HEK293 (cell line): ENCODE measurements at regions not wholly inside any gene's neighbourhood (a gene's known extent, or its start where the extent isn't known, plus 50 kb on each side); places are given as distances from the start of the nearest gene placed in this dataset.

Source experiments
- CTCF ChIA-PET: fragments of 350-600 bp; formaldehyde crosslinking; extraction: SDS; loops from one replicate; lab custom pipeline; 2021; ENCODE audit warnings: antibody characterized with exemption; lab: Yijun Ruan, JAX
- POLR2A ChIA-PET: fragments of 300-600 bp; formaldehyde crosslinking; extraction: SDS; loops from one replicate; lab custom pipeline; 2020; ENCODE audit warnings: antibody characterized with exemption, inconsistent platforms; lab: Yijun Ruan, JAX
- H3K27ac ChIP-seq: fragments of 200-500 bp; sonication (Bioruptor generic); 2 replicates; pipeline ENCODE4 v1.5.1; 2014; ENCODE audit warnings: low read depth, low read length, control low read depth, inconsistent platforms; ENCODE audit errors: extremely low read depth
- H3K36me3 ChIP-seq, 2 experiments: fragments of 200-500 bp in 1 of 2; sonication (Bioruptor generic) in 1 of 2; 1 replicate in 1 of 2; 2 replicates in 1 of 2; pipeline ENCODE4 v1.5.1; 2014 to 2017; ENCODE audit warnings: inconsistent platforms in 2 of 2, low read length in 2 of 2; ENCODE audit not compliant: control insufficient read depth in 2 of 2, insufficient read depth in 1 of 2
- H3K4me1 ChIP-seq: fragments of 200-500 bp; sonication (Bioruptor generic); 2 replicates; pipeline ENCODE4 v1.5.1; 2014; ENCODE audit warnings: mild to moderate bottlenecking, low read length, inconsistent platforms; ENCODE audit not compliant: control insufficient read depth, insufficient read depth
- H3K4me3 ChIP-seq: 2 replicates; pipeline ENCODE4 v1.5.1; 2011; ENCODE audit warnings: low read depth, mild to moderate bottlenecking, control low read depth, low read length, moderate library complexity
- H3K9me3 ChIP-seq: fragments of 200-500 bp; sonication (Bioruptor generic); 2 replicates; pipeline ENCODE4 v1.5.1; 2014; ENCODE audit warnings: low read depth, low read length, inconsistent platforms; ENCODE audit not compliant: control insufficient read depth, insufficient read depth
- BCL11B ChIP-seq: fragments of 450-650 bp; formaldehyde crosslinking; IDR thresholded peaks from 2 replicates; pipeline ENCODE4 v1.5.1; 2016; ENCODE audit warnings: low read depth, missing biosample characterization, missing genetic modification characterization
- KLF10 ChIP-seq: fragments of 450-650 bp; IDR thresholded peaks from 2 replicates; pipeline ENCODE4 v1.5.1; 2018; ENCODE audit warnings: missing biosample characterization, mild to moderate bottlenecking, missing genetic modification characterization
- KLF7 ChIP-seq: fragments of 450-650 bp; formaldehyde crosslinking; IDR thresholded peaks from 2 replicates; pipeline ENCODE4 v1.5.1; 2016; ENCODE audit warnings: missing biosample characterization, missing genetic modification characterization, borderline replicate concordance
- KLF9 ChIP-seq: fragments of 450-650 bp; formaldehyde crosslinking; IDR thresholded peaks from 2 replicates; pipeline ENCODE4 v1.5.1; 2016; ENCODE audit warnings: missing biosample characterization, missing genetic modification characterization, low read depth
- YY1 ChIP-seq: fragments of 450-650 bp; formaldehyde crosslinking; IDR thresholded peaks from 2 replicates; pipeline ENCODE4 v1.5.1; 2018; ENCODE audit warnings: missing biosample characterization, missing genetic modification characterization
- ZFP37 ChIP-seq: fragments of 450-650 bp; formaldehyde crosslinking; IDR thresholded peaks from 2 replicates; pipeline ENCODE4 v1.5.1; 2016; ENCODE audit warnings: missing biosample characterization, missing genetic modification characterization
- ZFP41 ChIP-seq: fragments of 450-650 bp; formaldehyde crosslinking; IDR thresholded peaks from 2 replicates; pipeline ENCODE4 v1.5.1; 2016; ENCODE audit warnings: missing biosample characterization, missing genetic modification characterization, borderline replicate concordance
- ZFP69B ChIP-seq: fragments of 450-650 bp; formaldehyde crosslinking; IDR thresholded peaks from 2 replicates; pipeline ENCODE4 v1.5.1; 2016; ENCODE audit warnings: missing biosample characterization, missing genetic modification characterization
- ZNF184 ChIP-seq: fragments of 450-650 bp; IDR thresholded peaks from 2 replicates; pipeline ENCODE4 v1.5.1; 2018; ENCODE audit warnings: missing biosample characterization, mild to moderate bottlenecking, missing genetic modification characterization
- ZNF202 ChIP-seq: fragments of 450-650 bp; formaldehyde crosslinking; IDR thresholded peaks from 2 replicates; pipeline ENCODE4 v1.5.1; 2016; ENCODE audit warnings: missing biosample characterization, missing genetic modification characterization, borderline replicate concordance
- ZNF302 ChIP-seq: fragments of 450-650 bp; formaldehyde crosslinking; IDR thresholded peaks from 2 replicates; pipeline ENCODE4 v1.5.1; 2016; ENCODE audit warnings: missing biosample characterization, missing genetic modification characterization, low read depth
- ZNF426 ChIP-seq: fragments of 450-650 bp; formaldehyde crosslinking; IDR thresholded peaks from 2 replicates; pipeline ENCODE4 v1.5.1; 2017; ENCODE audit warnings: missing biosample characterization, missing genetic modification characterization, mild to moderate bottlenecking, inconsistent platforms, moderate library complexity
- ZNF514 ChIP-seq: fragments of 450-650 bp; formaldehyde crosslinking; IDR thresholded peaks from 2 replicates; pipeline ENCODE4 v1.5.1; 2016; ENCODE audit warnings: missing biosample characterization, missing genetic modification characterization
- ZNF548 ChIP-seq: fragments of 450-650 bp; formaldehyde crosslinking; IDR thresholded peaks from 2 replicates; pipeline ENCODE4 v1.5.1; 2016; ENCODE audit warnings: missing biosample characterization, missing genetic modification characterization
- ZNF621 ChIP-seq: fragments of 450-650 bp; formaldehyde crosslinking; IDR thresholded peaks from 2 replicates; pipeline ENCODE4 v1.5.1; 2017; ENCODE audit warnings: missing biosample characterization, missing genetic modification characterization
- ZNF747 ChIP-seq: fragments of 450-650 bp; formaldehyde crosslinking; IDR thresholded peaks from 2 replicates; pipeline ENCODE4 v1.5.1; 2016; ENCODE audit warnings: missing biosample characterization, missing genetic modification characterization
- ZNF837 ChIP-seq: fragments of 450-650 bp; formaldehyde crosslinking; IDR thresholded peaks from 2 replicates; pipeline ENCODE4 v1.5.1; 2016; ENCODE audit warnings: missing biosample characterization, missing genetic modification characterization
- ZSCAN23 ChIP-seq: fragments of 450-650 bp; formaldehyde crosslinking; IDR thresholded peaks from 2 replicates; pipeline ENCODE4 v1.5.1; 2016; ENCODE audit warnings: missing biosample characterization, missing genetic modification characterization
- ZXDB ChIP-seq: fragments of 450-650 bp; formaldehyde crosslinking; IDR thresholded peaks from 2 replicates; pipeline ENCODE4 v1.5.1; 2016; ENCODE audit warnings: missing biosample characterization, missing genetic modification characterization
- TF ChIP-seq, protein P1 (sequence below): fragments of 450-650 bp; formaldehyde crosslinking; IDR thresholded peaks from 2 replicates; pipeline ENCODE4 v1.5.1; 2016; ENCODE audit warnings: missing biosample characterization, missing genetic modification characterization
- TF ChIP-seq, protein P2 (sequence below): fragments of 450-650 bp; formaldehyde crosslinking; IDR thresholded peaks from 2 replicates; pipeline ENCODE4 v1.5.1; 2016; ENCODE audit warnings: missing biosample characterization, missing genetic modification characterization
- TF ChIP-seq, protein P3 (sequence below): fragments of 450-650 bp; formaldehyde crosslinking; optimal IDR thresholded peaks from 2 replicates; pipeline ENCODE3; 2016; ENCODE audit warnings: missing biosample characterization, mild to moderate bottlenecking, missing genetic modification characterization
- TF ChIP-seq, protein P4 (sequence below): fragments of 450-650 bp; formaldehyde crosslinking; IDR thresholded peaks from 2 replicates; pipeline ENCODE4 v1.5.1; 2017; ENCODE audit warnings: missing biosample characterization, missing genetic modification characterization
- TF ChIP-seq, protein P5 (sequence below): fragments of 450-650 bp; formaldehyde crosslinking; IDR thresholded peaks from 2 replicates; pipeline ENCODE4 v1.5.1; 2016; ENCODE audit warnings: missing biosample characterization, missing genetic modification characterization
- TF ChIP-seq, protein P6 (sequence below): fragments of 450-650 bp; formaldehyde crosslinking; IDR thresholded peaks from 2 replicates; pipeline ENCODE4 v1.5.1; 2016; ENCODE audit warnings: missing biosample characterization, missing genetic modification characterization

DNA sequence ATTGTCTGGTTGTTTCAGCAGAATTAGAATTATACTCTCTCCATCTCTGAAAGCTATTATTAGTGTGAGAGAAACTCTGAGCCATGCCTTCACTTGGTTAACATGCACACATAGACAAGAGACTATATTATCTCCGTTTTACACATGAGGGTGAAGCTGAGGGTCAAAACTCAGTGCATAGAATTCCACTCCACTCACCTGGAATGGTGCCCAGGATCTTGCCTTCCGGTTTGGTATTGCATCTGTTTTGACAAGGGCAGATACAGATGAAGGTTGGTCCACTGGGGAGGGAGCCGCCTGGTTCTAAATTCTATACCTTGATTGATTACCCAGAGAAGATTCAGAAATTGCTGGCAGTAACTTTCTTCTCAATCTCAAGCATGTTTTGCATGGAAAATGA is 149.5 kb upstream of the PELI2 start:
- H3K27ac ChIP-seq: no peak overlapping the region
- POLR2A ChIA-PET: no interaction called here

DNA sequence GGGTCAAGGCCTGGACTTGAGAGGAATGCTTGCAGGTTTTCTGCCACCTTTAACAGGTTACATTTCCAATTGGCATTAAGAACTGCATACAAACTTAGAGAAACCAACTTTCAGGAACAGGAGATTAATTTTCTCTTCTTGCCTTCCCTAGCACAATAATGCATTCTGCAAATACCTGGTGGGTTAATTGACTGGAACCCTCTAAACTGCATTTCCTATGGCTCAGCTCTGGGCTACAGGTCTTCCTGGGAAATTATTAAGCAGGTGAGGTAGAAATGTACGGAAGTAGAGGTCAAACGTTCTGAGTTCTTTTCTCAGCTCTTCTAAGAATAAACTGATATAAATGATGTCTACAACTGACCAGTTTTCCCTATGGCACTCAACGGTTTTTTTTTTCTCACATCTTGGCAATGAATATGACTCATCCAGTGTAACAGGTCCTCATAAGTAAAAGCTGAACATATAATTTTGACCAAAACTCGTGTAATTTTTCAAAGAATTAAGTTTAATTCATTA is 144.9 kb upstream of the PELI2 start:
- Histone ChIP-seq H3K4me1 (no peaks in the 10 kb centered on the region; the same call in 1 of the 2 replicates), H3K9me3 (no peaks in the 10 kb centered on the region), H3K4me3 (no peak overlapping the region), H3K36me3 (no peaks in the 10 kb centered on the region), H3K27ac (no peak overlapping the region)
- POLR2A ChIA-PET: no interaction called here
- no peak for TF ChIP-seq ZFP37 (tag by site-specific recombination)
- no peak for TF ChIP-seq ZNF548
- no peak for TF ChIP-seq ZFP41 (tag by site-specific recombination)
- TF ChIP-seq ZNF621: no peak
- no peak for TF ChIP-seq ZNF202 (tag by site-specific recombination)
- no peak for TF ChIP-seq ZFP69B (tag by site-specific recombination)
- TF ChIP-seq ZNF747 (tag by site-specific recombination): no peak
- TF ChIP-seq, protein P1, sequence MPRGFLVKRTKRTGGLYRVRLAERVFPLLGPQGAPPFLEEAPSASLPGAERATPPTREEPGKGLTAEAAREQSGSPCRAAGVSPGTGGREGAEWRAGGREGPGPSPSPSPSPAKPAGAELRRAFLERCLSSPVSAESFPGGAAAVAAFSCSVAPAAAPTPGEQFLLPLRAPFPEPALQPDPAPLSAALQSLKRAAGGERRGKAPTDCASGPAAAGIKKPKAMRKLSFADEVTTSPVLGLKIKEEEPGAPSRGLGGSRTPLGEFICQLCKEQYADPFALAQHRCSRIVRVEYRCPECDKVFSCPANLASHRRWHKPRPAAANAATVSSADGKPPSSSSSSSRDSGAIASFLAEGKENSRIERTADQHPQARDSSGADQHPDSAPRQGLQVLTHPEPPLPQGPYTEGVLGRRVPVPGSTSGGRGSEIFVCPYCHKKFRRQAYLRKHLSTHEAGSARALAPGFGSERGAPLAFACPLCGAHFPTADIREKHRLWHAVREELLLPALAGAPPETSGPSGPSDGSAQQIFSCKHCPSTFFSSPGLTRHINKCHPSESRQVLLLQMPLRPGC (tag by site-specific recombination): no peak
- TF ChIP-seq, protein P2, sequence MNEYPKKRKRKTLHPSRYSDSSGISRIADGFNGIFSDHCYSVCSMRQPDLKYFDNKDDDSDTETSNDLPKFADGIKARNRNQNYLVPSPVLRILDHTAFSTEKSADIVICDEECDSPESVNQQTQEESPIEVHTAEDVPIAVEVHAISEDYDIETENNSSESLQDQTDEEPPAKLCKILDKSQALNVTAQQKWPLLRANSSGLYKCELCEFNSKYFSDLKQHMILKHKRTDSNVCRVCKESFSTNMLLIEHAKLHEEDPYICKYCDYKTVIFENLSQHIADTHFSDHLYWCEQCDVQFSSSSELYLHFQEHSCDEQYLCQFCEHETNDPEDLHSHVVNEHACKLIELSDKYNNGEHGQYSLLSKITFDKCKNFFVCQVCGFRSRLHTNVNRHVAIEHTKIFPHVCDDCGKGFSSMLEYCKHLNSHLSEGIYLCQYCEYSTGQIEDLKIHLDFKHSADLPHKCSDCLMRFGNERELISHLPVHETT (tag by site-specific recombination): no peak
- no peak for TF ChIP-seq ZNF184 (tag by site-specific recombination)
- no peak for TF ChIP-seq BCL11B (tag by site-specific recombination)
- TF ChIP-seq KLF9 (tag by site-specific recombination): no peak
- CTCF ChIA-PET: interaction anchor here (0.6 kb wide), 1 partner anchor 440 kb away, joined by 3 read pairs; no protein-coding TSS in a partner anchor

More for the DNA sequence above, 149.5 kb upstream of the PELI2 start:
- TF ChIP-seq YY1 (tag by site-specific recombination) (no peak), ZNF302 (tag by site-specific recombination) (no peak), ZNF426 (no peak), ZSCAN23 (tag by site-specific recombination) (no peak), ZXDB (tag by site-specific recombination) (no peak), ZNF837 (tag by site-specific recombination) (no peak), KLF7 (tag by site-specific recombination) (no peak), KLF10 (tag by site-specific recombination) (no peak), ZNF514 (tag by site-specific recombination) (no peak)
- TF ChIP-seq, protein P3, sequence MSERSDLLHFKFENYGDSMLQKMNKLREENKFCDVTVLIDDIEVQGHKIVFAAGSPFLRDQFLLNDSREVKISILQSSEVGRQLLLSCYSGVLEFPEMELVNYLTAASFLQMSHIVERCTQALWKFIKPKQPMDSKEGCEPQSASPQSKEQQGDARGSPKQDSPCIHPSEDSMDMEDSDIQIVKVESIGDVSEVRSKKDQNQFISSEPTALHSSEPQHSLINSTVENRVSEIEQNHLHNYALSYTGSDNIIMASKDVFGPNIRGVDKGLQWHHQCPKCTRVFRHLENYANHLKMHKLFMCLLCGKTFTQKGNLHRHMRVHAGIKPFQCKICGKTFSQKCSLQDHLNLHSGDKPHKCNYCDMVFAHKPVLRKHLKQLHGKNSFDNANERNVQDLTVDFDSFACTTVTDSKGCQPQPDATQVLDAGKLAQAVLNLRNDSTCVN (tag by site-specific recombination): no peak
- TF ChIP-seq, protein P4, sequence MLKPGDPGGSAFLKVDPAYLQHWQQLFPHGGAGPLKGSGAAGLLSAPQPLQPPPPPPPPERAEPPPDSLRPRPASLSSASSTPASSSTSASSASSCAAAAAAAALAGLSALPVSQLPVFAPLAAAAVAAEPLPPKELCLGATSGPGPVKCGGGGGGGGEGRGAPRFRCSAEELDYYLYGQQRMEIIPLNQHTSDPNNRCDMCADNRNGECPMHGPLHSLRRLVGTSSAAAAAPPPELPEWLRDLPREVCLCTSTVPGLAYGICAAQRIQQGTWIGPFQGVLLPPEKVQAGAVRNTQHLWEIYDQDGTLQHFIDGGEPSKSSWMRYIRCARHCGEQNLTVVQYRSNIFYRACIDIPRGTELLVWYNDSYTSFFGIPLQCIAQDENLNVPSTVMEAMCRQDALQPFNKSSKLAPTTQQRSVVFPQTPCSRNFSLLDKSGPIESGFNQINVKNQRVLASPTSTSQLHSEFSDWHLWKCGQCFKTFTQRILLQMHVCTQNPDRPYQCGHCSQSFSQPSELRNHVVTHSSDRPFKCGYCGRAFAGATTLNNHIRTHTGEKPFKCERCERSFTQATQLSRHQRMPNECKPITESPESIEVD (tag by site-specific recombination): no peak
- TF ChIP-seq, protein P5, sequence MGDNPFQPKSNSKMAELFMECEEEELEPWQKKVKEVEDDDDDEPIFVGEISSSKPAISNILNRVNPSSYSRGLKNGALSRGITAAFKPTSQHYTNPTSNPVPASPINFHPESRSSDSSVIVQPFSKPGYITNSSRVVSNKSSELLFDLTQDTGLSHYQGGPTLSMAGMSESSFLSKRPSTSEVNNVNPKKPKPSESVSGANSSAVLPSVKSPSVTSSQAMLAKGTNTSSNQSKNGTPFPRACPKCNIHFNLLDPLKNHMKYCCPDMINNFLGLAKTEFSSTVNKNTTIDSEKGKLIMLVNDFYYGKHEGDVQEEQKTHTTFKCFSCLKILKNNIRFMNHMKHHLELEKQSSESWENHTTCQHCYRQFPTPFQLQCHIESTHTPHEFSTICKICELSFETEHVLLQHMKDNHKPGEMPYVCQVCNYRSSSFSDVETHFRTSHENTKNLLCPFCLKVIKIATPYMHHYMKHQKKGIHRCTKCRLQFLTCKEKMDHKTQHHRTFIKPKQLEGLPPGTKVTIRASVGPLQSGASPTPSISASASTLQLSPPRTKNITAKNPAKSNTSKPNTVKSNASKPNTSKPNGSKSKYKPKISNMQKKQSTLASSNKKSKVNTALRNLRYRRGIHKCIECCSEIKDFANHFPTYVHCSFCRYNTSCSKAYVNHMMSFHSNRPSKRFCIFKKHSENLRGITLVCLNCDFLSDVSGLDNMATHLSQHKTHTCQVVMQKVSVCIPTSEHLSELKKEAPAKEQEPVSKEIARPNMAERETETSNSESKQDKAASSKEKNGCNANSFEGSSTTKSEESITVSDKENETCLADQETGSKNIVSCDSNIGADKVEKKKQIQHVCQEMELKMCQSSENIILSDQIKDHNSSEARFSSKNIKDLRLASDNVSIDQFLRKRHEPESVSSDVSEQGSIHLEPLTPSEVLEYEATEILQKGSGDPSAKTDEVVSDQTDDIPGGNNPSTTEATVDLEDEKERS (tag by site-specific recombination): no peak
- TF ChIP-seq, protein P6, sequence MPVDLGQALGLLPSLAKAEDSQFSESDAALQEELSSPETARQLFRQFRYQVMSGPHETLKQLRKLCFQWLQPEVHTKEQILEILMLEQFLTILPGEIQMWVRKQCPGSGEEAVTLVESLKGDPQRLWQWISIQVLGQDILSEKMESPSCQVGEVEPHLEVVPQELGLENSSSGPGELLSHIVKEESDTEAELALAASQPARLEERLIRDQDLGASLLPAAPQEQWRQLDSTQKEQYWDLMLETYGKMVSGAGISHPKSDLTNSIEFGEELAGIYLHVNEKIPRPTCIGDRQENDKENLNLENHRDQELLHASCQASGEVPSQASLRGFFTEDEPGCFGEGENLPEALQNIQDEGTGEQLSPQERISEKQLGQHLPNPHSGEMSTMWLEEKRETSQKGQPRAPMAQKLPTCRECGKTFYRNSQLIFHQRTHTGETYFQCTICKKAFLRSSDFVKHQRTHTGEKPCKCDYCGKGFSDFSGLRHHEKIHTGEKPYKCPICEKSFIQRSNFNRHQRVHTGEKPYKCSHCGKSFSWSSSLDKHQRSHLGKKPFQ (tag by site-specific recombination): no peak
- TF ChIP-seq, all 188 proteins: peak for 0
- CTCF ChIA-PET: no interaction called here
- Histone ChIP-seq H3K4me1 (no peaks in the 10 kb centered on the region), H3K9me3 (no peaks in the 10 kb centered on the region), H3K4me3 (no peak overlapping the region), H3K36me3 (no peaks in the 10 kb centered on the region)
